ENCODE measurements at regions not wholly inside any gene's neighbourhood (a gene's known extent, or its start where the extent isn't known, plus 50 kb on each side); places are given as distances from the start of the nearest gene placed in this dataset.

DNA sequence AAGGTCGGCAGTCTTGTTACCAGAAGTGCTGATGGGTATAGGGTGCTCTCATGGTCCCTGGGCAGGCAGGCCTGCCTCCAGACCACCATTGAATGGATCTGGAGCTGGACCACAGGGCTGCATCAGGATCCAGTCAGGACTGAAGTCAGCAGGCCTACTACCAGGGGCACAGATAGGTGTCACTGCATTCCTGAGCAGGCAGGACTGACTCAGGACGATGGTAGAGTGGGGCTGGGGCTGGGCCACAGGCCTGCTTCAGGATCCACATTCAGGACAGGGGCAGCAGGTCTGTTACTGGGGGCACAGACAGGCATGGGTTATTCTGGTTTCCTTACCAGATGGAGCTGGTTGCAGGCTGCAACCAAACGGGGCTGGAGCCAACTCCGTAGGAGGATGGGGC, 51.4 kb upstream of the MAP3K4 start:
- H3K36me3 Mint-ChIP-seq (ENCODE audit: low read depth), result no peaks in the 10 kb centered on the region
- H3K9me3 ChIP-seq (ENCODE audit: control insufficient read depth in 1 of 2, insufficient read depth in 1 of 2, low read length in 2 of 2), result no peaks in the 10 kb centered on the region
- H3K27ac ChIP-seq (ENCODE audit: low read depth in 1 of 2, low read length in 2 of 2), result no peak overlapping the region
- no peaks in the 10 kb centered on the region for H3K36me3 ChIP-seq (ENCODE audit: insufficient read depth, low read length)
- intact Hi-C loops (cut with DNase I, micrococcal nuclease), result no loop called here
- H3K4me1 Mint-ChIP-seq (ENCODE audit: low read depth), result no peaks in the 10 kb centered on the region
- H3K4me3 ChIP-seq (ENCODE audit: low read length), result no peak overlapping the region
- no peak for ATAC-seq (ENCODE audit: poor library complexity)
- no peaks in the 10 kb centered on the region for H3K4me1 ChIP-seq (ENCODE audit: insufficient read depth, low read length)
- H3K27me3 Mint-ChIP-seq, result peaks cover 33% of the 10 kb centered on the region
- CTCF ChIA-PET, result no interaction called here
- H3K4me3 Mint-ChIP-seq, result no peak overlapping the region
- no peaks in the 10 kb centered on the region for H3K9me3 Mint-ChIP-seq
- TF ChIP-seq, protein P1, sequence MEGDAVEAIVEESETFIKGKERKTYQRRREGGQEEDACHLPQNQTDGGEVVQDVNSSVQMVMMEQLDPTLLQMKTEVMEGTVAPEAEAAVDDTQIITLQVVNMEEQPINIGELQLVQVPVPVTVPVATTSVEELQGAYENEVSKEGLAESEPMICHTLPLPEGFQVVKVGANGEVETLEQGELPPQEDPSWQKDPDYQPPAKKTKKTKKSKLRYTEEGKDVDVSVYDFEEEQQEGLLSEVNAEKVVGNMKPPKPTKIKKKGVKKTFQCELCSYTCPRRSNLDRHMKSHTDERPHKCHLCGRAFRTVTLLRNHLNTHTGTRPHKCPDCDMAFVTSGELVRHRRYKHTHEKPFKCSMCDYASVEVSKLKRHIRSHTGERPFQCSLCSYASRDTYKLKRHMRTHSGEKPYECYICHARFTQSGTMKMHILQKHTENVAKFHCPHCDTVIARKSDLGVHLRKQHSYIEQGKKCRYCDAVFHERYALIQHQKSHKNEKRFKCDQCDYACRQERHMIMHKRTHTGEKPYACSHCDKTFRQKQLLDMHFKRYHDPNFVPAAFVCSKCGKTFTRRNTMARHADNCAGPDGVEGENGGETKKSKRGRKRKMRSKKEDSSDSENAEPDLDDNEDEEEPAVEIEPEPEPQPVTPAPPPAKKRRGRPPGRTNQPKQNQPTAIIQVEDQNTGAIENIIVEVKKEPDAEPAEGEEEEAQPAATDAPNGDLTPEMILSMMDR (IDR thresholded peaks at IDR 0.05), result no peak
- no peak for DNase-seq
- H3K27me3 ChIP-seq (ENCODE audit: control insufficient read depth in 1 of 2, insufficient read depth in 2 of 2, low read length in 2 of 2), result peaks cover 0 to 18% of the 10 kb centered on the region in 2 experiments
- H3K27ac Mint-ChIP-seq, result no peak overlapping the region
- POLR2A ChIA-PET, result no interaction called here

Data from CD4-positive, alpha-beta T cell (primary cell).